Stimulated activated CD8-positive, alpha-beta memory T cell treated with anti-CD3 and anti-CD28 coated beads, Interleukin-2, amount 100 ng/mL, for 1 hour (primary cell): ENCODE measurements at regions not wholly inside any gene's neighbourhood (a gene's known extent, or its start where the extent isn't known, plus 50 kb on each side); places are given as distances from the start of the nearest gene placed in this dataset.

Experiments used
- DNase-seq, 2 donors: peaks; one replicate each; pipeline ENCODE4 v3.0.0-alpha.2; 2020; ENCODE audit warnings: low read depth in 2 of 2

DNA sequence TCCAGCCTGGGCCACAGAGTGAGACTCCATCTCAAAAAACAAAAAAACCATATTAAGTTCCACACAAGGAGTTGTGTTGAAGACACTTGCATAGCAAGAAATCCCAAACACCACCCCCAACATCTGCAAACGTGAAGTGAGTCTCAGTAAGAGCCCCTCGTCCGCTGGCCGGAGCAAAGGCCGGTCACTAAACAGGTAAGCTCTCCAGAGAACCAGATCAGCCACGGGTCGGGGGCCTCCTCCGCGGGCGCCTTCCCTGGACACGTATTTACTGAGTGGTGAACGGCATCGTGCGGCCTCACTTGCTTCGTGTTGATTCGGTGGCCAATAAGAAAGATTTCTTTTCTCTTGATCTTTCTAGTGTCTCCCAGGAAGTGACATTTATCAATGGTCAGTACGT, 93.6 kb downstream of the MRPL36 start:
- DNase-seq, result no peak

DNA sequence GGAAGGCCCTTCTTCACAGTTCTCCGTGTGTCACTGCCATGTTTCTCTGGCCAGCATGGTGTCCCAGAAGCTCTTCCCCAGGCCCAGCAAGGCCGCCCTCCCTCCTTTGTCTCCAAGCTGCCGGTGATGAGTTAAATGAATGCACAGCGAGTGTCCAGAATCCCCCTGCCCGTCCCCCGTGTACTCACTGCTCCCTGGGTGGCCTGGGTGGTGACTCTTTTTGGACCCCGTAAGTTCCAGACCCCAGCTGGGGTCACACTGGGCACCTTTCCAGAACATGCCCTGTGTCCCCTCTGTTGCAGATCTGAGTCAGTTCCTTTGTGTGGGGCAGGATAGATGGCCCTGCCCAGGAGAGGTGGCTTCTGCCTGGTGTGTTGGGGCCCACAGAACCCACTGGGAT, 95.0 kb downstream of the MRPL36 start:
- DNase-seq, result no peak

DNA sequence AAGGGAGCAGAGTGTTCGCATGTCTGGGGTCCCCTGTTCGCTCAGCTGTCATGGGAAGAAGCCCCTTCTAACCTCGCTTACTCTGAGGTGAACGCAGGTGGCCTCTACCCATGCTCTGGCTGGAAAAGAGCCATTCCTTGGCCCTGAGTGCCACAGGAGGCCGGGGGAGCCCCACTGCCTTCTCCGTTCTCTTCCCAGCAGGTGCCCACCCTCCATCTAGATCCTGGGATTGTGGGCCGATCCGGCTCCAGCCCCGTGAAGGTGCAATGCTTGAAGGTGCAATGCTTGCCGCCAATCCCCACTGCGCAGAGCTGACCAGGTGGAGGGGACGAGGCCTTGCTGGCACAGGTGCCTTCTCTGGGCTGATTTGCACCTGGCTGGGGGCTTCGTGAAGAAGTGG, 95.4 kb downstream of the MRPL36 start:
- DNase-seq, result no peak

DNA sequence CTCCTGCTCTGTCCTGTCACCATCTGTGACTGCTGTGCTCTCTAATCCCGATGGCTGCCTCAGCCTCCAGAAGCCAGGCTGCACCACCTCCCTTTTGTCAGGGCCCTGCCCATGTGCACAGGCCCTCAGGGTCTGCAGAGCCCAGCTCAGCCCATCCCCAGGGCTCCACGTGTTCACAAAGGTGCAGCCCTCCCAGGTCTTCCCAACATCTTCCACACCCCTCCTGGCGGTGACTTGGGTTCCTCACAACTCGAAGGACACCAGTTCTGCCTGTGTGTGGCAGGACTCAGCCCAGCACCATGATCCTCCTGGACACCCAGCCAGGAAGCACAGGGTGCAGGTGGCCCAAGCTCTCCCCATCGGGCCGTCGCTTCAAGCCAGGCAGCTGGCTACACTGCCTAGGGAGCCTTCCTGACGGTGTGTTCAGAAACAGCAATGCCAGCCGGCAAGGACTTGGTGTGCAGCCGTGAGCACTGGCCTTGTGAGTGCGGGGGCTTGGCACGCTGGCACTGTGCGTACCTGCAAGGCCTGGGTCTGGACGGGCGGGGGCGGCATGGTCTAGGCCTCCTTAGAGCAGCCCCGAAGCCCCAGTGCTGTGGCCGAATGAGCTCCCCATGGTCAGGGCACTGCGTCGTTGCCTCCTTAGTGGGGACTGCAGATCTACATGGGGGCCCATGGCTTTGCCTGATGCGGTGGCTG, 96.1 kb downstream of the MRPL36 start:
- no peak for DNase-seq

DNA sequence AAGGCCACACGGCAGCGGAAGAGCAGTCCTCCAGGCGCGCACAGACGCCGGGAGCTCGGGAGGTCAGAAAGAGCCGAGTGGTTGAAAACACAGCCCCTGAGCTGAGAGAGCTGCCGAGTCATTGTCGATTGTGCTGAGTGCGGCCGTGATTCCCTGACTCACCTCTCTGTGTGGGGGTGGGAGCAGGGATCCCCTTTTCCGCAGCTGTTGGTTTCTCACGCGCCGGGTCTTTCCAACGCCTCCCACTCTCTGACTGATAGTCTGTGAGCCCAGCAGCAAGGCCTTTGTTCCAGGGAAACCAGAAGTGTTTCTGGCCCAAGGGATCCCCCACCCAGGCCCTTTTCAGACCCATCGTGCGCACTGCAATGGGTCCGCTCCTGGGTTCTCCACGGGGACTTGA, 97.3 kb downstream of the MRPL36 start:
- no peak for DNase-seq

DNA sequence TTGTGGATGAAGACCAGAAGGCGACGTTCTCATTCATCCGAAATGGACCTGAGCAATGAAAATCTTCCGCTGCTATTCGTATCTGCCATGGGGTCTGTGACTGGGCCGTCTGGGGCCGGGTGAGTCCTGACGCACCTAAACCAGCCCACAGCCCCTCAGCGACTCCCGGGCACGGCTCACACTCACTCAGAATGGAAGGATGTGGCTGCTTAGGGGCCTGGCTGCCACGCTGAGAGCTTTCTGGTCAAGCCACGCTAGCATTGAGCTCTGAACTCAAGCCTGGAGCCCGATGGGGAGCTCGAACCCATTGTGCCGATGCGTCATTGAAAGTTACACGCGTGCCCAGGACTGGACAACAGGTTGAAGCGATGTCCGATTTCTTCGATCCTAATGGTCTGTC, 97.8 kb downstream of the MRPL36 start:
- DNase-seq, result no peak

DNA sequence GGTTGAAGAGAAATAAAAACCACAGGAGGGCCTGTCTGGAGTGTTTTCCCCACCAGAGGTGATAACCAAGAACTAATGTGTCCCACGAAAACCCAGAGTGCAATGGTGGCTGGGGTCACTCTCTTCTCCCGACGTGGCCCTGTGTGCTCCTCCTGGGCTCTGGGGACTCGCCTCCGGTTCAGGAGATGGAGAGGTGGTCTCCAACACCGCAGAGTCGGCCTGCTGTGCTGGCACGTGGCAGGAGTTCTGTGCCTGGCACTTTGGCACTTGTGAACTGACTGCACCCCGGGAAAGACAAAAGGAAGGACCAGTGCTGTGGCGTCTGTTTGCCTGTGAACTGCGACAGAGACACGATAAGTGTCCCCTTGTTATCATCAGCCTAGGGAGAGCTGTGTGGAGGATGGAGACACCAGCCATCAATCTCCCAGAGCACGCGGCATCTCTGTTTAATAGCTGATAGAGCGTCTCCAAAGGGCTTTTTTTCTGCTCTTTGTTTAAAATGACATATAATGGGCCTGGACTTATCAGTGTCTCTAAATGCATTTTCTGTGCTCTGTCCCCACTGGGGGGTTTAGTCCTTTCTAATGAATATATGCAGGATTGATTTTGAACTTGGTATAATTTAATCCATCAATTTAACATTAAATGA, 98.3 kb downstream of the MRPL36 start:
- no peak for DNase-seq

DNA sequence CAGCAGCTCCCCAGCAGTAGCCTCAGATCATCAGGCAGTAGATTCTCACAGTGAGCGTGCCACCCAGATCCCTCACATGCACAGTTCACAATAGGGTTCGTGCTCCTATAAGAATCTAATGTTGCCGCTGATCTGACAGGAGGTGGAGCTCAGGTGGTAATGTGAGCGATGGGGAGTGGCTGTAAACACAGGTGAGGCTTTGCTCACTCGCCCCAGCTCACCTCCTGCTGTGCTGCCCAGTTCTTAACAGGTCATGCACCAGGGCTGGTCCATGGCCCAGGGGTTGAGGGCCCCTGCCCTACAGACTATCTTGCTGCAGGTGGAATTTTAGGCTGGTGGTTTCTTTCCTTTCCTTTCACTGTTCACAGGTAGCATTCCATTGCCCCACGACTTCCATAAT, 100.2 kb downstream of the MRPL36 start:
- no peak for DNase-seq

DNA sequence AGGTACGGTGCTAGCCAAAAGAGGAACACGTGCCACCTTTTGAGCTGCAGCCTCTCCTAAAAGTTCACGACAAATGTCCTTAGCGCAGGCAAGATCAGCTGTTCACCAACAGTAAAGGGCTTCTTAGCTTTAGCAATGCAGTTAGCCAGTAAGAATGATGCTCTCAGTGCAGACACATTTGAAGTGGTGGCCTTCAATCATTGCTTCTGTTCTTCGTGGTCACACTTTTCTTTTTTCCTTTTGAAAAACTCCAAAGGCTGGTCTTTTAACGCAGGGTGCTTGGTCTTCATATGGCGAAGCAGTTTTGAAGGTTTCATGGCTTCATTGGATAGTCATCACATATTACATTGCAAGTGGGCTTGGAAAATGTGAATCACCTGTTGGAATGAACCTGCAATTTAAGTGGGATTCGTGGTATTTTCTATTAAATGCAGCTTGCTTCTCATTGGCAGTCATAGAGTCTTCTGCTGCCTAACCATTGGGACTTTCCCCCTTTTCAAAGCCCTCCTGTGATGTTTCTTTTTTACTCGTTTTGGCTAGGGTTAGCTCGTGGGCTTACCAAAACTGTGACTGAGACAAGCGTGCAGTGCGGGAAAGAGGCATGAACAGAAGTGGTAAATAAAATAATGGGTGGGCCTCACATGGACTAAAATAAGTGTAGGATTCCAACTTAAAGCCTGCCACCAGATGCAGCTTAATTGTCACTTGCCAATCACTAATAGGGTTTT, 100.9 kb downstream of the MRPL36 start:
- no peak for DNase-seq

DNA sequence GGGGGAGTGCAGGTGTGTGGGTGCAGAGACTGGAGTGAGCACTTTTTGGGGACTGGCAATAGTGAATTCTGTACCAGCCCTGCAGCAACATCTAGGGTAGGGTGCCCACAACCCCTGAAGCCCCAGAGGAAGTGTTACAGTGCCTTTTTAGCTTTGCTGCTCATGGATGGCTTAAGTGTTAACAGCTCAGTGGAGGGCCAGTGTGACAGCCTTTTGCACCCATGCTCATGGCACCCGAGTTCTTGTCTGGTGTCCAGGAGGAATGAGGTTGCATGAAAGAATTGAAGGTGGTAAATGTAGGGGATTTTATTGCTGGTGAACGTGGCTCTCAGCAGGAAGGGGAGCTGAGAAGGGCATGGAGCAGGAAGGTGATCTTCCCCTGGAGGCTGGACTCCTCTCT, 107.3 kb downstream of the MRPL36 start:
- no peak for DNase-seq

DNA sequence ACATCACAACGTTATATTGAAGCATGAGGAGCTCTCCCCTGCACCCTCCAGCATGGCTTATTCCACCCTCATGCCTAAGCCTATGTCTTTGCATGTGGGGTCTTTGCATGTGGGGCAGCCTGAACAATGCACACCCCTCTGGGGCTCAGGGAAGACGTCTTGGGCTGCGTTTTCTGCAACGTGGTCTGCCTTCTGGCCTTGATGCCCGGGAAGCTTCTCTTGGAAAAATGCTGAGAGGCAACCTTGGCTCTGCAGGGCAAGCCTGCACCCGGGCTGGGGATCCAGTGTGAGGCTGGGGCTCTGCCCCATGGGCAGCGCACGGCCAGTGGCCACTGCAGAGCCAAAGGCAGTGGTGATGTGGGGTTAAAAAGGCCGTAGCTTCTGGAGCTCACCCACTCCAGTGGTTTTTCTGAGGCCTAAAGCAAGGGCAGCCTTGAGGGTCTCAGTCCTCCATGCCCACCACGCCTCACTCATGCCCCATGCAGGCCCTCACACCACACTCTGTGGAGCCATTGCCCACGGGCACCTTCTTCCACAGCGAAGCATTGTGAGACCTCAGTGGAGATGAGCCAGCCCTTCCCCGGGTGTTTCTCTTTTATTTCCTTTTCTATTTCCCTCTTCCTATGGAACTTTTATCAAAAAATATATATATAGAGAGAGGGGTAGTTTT, 112.2 kb downstream of the MRPL36 start:
- no peak for DNase-seq

DNA sequence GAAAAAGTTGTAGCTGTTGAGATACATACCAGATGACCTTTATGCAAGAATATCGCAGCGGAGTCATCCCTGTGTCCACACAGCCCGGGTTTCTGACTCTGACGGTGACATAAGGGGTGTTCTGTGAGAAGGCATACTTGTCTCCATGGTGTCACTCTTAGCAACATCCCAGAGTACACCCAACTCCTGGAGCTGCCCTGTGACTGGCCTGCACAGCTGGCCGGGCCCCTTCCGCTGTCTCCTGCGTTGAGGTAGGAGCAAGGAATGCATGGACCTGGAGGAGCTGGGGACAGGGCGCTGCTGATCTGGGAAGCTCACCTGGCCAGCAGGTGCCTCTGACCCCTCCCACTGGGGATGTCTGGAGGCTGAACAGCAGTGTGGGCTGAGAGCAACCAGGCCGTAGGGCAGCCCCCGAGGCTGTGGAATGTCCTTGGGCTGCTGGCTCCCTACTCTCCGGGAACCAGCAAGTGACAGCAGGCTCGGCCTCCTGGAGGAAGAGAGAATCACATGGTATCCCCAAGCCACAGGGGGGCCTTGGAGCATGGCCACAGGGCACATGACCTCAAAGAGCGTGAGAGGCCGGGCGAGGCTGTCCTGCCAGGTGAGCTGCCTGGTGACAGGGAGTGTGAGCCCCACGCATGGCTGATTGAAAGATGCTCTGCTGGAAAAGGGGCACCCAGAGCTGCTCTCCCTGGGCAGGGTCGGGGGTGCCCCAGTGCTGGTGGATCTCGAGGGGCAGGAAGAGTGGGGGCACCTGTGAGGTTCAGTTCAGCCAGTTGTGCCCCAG, 113.4 kb downstream of the MRPL36 start:
- DNase-seq, result no peak

DNA sequence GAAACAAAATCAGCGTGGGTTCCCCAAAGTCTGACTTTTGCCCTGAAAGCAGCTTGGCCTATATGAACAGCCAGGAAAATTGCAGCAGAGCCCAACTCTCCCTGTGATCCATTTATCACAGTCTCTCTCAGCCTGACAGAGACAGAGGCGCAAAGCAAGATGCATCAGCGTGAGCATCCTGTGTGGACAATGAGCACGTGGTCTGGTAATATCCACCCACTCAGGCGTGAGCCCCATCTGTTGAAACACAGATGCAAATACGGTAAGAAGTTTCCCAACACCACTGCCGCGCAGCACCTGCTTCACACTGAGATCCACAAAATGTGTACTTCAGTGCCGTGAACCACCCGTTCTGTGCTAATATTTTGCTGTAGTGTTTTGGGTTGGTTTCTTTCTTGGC, 114.6 kb downstream of the MRPL36 start:
- DNase-seq, result no peak

DNA sequence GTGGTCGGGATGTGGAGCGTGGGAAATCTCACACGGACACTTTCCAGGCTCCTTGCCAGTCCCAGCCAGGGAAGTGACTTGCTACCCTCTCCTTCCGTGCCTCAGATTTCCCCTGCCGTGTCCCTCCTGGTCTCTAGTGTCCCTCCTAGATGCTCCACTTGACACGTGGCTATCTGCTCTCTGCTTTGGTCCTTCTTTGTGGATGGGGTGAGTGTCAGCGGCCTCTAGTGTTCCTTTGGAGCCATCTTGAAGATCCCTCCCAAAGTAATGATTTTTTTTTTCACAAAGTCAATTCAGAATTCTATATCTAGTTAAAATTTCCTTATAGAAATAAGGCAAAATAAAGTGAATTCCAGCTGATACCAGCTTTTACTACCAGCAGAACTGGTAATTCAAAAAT, 117.7 kb downstream of the MRPL36 start:
- no peak for DNase-seq

DNA sequence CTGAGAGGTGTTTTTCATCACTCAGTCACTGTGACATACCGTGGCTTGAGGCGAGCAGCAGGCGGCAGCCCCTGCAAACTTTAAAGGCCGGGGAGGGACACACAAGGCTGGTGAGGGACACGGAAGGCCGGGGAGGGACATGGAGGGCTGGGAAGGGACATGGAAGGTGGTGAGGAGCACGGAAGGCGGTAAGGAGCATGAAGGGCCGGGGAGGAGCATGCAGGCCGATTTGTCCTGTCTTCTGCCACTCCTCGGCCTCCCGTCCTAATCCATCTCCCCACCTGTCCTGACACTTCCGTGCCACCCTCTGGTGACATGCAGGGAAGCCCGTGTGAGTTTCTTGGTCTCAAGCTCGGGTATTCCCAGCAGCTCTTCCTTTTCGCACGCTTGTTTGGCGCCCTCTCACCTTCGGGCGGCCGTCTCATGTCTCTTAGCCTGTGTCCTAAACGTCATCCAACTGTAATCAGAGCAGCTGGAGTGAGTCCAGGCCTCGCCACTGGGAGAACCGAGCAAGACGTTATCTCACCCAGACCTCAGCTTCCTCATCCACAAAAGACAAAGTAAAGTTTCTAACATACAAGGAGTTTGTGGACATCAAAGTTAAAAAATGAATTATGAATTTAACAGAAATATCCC, 126.5 kb downstream of the MRPL36 start:
- no peak for DNase-seq

DNA sequence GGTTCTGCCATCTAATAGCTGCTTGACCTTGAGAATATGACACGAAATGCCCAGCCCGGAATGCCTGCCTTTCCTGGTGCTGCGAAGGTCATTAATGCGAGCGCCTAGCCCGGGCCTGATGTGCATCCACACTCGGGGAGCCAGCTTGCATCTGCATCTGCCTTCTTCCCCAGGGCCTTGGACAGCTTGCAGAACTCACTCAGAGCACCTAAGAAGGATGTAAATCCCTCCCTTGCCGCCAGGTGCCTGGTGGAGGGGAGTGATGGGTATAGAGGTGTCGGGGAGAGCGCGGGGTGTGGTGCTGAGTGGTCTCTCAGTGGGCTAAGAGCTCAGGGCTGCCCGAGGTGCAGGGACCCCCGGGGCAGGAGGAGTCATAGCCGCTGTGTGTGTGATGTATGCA, 127.2 kb downstream of the MRPL36 start:
- DNase-seq, result no peak

DNA sequence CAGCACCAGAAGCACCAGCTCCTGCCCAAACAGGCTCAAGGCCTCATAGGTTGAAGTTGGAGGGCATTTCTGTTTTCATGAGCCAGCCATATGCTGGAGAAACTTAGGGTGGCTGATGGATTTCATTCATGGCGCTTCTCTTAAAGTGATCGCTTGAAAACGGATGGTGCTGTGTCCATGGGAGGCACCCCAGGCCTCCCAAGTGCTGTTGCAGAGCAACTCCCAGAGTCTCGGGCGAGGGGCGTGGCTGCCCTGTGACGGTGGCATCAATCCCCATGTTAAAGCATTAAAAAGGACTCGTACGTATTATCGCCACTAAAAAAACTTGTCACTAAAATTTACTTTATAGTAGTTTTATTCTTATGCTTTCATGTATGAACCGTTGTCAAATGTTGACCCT, 128.3 kb downstream of the MRPL36 start:
- DNase-seq, result no peak

DNA sequence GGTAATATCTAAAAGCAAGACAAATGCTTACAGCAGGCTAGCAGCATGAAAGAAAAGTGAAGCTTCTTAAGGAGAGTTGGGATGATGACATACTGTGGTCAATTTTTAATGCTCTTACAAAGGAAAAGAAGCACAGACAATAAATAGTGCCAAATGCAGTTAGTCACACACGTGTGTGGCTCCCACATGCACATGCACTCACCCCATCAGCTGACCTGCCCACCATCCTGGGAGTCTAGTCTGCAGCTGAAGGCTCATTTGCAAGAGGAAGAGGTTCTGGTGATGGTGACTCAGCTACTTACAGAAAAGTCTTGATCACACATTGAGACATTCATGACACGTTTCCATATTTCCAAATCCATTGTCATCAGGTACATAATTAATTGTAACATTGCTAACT, 129.3 kb downstream of the MRPL36 start:
- DNase-seq, result no peak

DNA sequence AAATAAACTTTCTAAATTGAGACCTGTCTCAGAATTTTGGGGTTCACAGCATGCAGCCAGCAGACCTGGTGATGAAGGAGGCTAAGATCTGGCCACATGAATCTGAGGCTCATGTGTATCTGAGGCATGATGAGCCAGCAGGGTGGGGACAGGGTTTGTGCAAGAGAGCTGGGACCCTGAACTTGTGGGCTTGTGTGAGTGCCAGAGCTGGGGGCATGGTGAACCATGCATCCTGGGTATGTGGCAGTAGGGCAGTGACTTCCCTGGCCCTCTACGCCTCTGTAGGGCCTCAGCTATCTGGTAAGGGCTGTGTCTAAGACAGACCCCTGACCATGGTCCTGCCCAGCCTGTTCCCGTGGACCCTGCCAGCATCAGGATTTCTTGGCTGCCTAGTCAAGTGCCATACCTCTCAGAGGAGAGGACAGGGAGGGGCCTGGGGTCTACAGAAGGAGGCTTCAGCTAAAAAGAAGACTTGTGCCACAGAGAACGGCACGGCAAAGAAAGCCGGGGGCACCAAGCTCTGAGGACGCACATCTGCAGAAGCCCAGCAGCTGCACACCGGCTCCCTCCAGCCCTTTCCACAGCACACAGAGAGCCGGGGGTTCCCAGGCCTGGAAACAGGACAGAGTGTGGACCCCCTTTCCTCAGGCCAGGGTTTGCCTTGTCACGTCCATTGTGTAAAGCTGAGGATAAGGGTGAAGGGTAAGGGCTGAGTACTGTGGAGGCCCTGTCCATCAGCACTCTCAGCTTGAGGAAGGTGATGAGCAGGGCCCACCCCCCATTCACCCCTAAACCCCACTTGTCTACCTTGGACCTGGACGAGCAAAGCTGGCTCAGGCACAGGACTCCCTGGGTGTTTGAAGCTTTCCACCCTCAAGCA, 130.1 kb downstream of the MRPL36 start:
- DNase-seq, result no peak

DNA sequence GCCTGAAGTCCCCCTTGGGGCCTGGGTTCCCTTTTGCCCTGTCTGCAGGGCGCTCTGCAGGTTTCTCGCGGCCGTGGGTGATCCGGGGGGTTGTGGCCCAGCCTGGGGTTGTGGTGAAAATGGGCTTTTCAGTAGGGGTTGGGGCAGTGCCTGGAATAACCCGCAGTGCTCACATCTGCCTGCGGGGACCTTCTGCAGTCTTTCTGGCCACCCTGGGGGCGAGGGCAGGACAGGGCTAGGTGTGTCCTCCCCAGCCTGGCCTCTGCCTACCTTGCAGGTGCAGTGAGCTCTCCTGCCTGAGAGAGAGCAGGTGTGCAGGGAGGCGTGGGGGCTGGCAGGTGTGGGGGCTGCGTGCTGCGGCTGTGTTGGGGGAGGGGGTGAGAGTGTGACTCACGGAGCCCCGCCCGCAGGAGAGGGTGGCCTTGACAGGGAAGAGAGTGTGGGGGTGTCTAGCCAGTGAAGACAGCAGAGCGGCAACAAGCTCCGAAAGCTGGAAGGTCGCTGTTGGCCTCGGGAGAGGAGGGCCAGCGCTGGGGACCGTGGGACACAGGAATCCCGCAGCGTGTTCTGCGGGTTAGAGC, 131.4 kb downstream of the MRPL36 start:
- DNase-seq, result no peak
